Adrenal gland (tissue), 5 donors: ENCODE measurements at regions not wholly inside any gene's neighbourhood (a gene's known extent, or its start where the extent isn't known, plus 50 kb on each side); places are given as distances from the start of the nearest gene placed in this dataset.

Experiments used
- POLR2A ChIP-seq, 2 donors: fragments of 450-650 bp; IDR thresholded peaks; one replicate each; pipeline ENCODE4 v1.6.1; 2017; ENCODE audit warnings: antibody characterized with exemption in 2 of 2, mild to moderate bottlenecking in 2 of 2, moderate library complexity in 1 of 2
- TF ChIP-seq, protein P1 (sequence below), 6 experiments: fragments of 450-650 bp in 4 of 6; fragments of 200-600 bp in 2 of 6; sonication (generic) in 1 of 6; IDR thresholded peaks; 1 replicate in 5 of 6; 2 replicates in 1 of 6; pipeline versions ENCODE4 v1.5.1 to v1.8.0; 2016 to 2021; ENCODE audit warnings: antibody characterized with exemption in 6 of 6, mild to moderate bottlenecking in 2 of 6, moderate library complexity in 1 of 6
- donor health status: DM: no; HTN: no; CAD: no.

DNA sequence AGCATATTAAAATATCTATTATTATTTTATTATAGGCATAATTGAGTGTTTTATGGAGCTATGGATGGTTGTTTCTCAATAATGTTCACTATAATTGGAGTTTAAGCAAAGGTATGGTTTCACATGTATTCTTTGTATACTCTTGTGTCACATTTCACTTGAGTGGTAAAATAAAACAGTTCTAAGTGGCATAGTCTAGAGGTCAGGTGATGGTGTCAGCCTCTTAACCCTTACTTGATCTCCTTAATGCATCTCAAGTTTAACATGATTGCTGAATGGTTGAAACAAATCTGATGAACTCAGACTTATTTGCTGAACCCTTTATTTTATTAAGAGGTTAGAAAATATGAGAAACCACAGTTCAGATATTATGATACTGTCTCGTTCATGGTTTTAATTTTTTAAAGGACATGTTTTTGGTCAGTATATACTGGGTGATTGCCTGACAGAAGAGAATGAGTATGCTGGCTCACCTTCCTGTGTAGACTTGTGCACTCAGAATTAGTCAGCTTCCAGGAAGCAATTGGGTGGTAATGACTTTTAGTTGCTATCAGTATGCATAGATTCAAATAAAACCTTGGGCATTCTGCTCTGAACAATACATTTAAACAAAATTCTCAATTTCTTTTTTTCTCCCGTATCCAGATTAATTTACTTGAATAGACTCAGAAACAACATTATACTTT is 464.6 kb downstream of the PCNX1 start:
- TF ChIP-seq, protein P1, sequence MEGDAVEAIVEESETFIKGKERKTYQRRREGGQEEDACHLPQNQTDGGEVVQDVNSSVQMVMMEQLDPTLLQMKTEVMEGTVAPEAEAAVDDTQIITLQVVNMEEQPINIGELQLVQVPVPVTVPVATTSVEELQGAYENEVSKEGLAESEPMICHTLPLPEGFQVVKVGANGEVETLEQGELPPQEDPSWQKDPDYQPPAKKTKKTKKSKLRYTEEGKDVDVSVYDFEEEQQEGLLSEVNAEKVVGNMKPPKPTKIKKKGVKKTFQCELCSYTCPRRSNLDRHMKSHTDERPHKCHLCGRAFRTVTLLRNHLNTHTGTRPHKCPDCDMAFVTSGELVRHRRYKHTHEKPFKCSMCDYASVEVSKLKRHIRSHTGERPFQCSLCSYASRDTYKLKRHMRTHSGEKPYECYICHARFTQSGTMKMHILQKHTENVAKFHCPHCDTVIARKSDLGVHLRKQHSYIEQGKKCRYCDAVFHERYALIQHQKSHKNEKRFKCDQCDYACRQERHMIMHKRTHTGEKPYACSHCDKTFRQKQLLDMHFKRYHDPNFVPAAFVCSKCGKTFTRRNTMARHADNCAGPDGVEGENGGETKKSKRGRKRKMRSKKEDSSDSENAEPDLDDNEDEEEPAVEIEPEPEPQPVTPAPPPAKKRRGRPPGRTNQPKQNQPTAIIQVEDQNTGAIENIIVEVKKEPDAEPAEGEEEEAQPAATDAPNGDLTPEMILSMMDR (IDR thresholded peaks at IDR 0.05) = no peak
- TF ChIP-seq POLR2A (IDR thresholded peaks at IDR 0.05) = no peak
